ENCODE measurements at regions not wholly inside any gene's neighbourhood (a gene's known extent, or its start where the extent isn't known, plus 50 kb on each side); places are given as distances from the start of the nearest gene placed in this dataset.

DNA sequence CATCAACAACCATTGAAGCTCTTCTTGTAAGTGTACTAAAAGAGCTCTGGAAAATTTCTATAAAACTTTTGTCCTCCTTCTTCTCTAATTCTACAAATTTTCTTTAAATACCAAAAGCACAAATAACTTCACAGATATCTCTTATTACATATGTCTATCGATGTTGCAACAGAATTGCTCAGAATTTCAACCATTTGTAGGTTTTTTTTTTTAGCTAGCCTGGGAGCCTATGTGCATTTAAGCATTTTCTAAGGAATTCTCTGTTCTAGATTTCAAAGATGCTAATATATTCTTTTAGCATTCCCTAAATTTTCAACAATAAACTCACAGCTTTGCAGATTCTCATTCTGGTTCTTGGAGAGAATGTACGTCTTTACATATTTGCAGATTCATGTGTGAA lies 774.3 kb upstream of the NR2F2 start:
- DNase-seq = peak; percentile 61

DNA sequence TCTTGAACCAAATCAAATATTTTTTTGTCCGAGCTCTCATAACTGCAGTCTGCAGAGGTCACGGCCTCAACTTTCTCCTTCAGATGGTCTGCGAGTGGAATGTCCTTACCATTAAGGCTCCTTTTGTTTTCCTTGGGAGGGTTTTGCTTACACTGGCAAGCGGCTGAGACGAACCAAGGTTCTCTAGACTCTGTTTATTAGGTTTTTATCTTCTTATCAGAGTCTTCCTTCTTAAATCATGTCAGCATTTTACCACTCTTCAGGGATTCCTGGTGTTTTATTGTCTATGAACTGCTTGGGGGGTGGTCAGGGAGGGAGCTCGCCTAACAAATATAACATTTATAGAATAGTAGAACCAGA lies 773.7 kb upstream of the NR2F2 start:
- DNase-seq = peak; percentile 73

DNA sequence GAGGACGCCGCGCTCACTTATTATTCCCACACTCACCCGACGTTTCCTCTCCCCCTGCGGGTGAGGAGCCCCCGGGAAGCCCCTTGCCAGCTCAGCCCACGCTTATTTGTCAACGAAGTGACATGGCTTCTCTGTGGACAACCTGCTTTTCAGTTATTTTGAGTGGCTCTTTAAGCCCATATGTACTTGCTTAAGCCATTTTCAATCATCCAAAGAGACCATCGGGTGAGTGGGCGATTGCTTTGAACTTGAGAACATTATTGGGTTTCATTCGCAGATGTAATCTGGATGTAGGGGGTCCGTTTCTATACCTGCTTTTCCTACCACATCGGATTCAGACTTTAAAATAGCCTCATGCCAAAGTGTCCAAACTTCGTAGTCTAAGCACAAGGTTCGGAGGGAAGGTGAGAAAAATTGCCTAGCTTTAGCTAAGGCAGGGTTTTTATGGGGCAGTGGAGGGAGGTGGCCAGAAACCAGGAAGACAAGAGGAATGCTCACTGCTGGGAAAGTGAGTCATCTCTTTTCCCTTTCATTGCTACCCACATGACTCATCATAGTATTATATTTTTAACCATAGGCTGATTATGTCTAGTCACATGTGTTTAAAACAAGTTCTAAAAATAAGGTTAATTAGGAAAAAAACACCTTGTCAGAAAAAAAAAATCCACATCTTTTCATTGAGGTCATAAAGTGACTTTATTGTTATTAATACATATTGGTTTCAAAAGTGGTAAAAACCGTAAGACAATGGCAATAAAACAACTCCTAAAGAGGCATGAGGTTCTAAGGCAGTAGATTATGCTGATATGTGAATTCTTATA lies 773.1 kb upstream of the NR2F2 start:
- peak; percentile 95 for DNase-seq

DNA sequence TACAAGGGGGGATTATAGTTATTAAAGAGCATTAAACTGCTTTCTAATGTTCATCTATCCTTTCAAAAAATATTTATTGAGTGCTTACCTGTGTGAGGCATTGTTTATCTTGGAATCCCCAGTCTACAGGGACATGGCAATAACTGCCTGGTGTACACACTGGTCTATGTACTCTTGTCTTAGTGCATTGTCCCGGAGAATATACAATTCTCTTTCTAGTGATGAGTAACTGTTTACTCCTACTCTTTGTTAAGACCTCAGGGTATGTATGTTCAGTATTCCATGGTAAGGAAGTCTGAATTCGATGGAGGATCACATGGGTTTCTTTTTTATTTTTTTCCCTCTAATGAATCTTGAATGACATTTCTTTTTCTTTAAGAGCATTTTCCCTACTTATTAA lies 772.4 kb upstream of the NR2F2 start:
- DNase-seq = no peak

DNA sequence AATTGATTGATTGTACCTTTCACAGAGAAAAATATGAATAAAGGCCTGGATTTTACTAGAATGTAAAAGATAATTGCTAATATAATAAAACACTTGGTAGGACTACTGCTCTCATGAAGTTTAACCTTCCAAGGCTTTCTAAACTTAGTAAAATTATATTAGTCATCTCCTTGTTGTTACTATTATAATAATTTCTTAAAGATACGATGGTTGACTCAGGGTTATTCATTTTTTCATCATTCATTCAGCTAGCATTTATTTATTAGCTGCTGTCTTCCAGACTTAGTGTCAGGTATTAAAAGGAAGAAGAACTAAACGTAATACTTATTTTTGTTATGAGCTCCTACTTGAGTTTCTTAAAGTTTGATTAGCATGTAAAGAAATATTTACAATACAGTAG lies 771.6 kb upstream of the NR2F2 start:
- no peak for DNase-seq

DNA sequence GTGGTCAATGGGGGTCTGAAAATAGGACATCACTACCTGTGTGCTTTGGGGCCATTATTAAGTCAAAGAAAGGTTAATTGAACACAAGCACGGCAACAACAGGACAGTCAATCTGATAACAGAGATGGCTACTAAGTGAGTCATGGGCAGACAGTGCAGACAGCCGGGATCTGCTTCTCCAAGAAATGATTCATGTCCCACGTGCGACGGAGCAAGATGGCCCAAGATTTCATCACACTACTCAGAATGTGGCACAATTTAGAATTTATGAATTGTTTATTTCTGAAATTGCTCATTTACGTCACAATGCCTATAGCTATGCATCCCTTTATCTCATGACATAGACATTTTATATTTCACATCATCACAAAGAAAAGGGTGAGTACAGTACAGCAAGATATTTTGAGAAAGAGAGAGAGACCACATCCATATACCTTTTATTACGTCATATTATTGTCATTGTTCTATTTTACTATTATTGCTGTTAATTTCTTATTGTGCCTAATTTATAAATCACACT lies 770.6 kb upstream of the NR2F2 start:
- peak; percentile 97 for DNase-seq

DNA sequence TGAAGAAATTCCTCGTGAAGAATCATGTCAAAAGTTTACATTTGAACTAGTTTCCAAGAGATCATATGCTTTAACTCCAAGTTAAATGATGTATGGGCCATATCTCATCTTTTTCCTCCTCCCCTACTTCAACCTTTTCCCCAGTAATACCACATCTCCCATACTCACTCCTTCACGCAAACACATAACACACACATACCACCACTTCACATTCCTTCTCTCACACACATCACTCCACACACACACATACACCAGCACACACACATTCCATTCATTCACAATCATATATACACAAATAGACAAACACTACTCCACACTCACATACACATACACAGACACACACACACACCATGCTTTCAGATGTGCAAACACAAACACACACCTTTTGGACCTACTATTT lies 769.0 kb upstream of the NR2F2 start:
- DNase-seq = peak; percentile 71

DNA sequence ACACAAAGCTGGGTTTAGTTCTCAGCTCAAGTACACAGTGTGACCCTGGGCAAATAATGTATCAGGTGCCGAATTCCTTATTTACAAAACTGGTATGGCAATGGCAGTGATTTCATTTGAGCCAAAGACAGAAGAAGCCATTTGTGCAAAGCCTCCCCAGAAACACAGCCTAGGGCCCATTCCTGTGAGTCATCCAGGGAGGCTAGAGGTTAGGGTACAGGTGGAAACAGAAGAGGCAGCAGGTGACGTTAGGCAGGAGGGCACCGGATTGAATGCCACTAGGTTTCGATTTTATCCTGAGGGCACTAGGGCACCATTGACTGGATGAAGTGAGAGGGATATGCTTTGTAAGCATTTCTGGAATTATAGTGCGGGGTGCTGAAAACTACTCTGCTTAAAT lies 766.9 kb upstream of the NR2F2 start:
- DNase-seq = no peak

DNA sequence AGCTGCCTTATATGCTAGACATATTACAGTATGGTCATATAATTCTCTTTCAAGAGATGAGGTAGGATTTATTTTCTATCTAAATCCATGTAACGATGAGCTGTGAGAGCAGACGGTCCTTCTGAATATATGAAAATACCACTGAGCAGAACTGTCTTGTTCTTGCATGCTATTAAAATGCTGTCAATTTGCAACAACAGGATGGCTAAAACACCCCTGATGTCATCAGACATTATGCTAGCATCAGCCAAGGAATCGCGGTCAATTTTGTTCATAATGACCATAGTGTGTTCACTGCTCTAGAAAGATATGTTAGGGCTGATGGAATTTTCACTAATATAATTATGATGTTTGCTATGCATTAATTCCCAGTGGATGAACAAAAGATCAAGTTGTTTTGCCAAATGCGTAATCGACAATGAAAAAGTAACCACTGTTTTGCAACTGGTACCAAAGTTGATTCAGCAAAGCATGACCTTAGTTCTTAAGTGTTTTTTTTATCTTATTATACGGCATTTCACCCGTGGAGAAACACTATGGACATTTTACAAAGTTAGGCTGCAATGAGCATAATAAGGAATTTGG lies 765.4 kb upstream of the NR2F2 start:
- no peak for DNase-seq

DNA sequence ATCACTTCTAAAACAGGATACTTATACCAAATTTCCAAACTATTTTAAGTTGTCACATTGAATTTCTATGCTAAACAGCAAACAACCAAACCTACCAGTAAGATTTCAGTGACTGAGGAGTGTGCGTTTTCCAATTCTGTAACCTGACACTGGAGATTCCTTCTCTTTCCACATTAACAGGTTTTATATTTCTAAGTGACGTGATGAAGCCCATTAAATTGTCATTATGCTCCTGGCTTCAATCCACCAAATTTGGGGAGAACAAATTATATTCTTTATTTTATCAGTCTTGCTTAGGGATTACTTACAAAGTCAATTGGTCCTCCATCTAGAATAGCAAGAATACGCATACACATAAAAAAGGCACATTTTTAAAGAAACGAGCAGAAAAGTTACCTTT lies 764.8 kb upstream of the NR2F2 start:
- DNase-seq = no peak

DNA sequence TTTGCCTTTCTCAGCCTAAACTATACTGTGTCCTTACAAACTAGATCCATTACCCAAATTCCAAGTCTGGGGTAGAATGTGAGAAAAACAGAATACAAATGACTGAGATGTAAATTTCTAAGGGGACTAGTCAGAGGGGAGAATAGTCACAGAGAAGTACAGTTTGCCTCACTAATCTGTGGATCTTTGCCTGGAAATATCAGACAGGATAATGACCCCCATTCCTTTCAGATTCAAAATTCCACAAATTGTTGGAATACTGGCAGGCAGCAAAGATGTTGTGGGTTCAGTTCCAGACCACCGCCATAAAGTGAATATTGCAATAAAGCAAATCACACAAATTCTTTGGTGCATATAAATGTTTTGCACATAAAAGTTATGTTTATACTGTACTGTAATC lies 762.8 kb upstream of the NR2F2 start:
- peak; percentile 92 for DNase-seq

DNA sequence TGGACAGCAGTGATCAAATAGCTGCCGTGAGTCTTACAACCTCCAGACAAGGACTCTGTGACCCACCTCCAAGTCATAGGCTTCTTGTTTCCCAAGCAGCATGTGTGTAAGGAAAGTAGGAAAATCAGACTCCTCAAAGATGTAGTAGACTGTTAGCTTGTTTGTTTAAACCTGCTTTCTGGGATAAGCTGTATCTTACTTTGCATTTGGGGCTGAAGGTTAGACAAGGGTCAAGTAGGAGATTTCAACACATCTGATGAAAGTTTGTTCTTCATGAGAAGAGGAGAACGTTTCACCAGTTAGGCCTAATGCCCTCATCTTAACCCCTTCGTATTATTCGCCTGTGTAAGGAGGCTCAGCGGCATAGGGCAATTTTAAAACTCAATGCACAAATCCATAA lies 756.4 kb upstream of the NR2F2 start:
- no peak for DNase-seq

DNA sequence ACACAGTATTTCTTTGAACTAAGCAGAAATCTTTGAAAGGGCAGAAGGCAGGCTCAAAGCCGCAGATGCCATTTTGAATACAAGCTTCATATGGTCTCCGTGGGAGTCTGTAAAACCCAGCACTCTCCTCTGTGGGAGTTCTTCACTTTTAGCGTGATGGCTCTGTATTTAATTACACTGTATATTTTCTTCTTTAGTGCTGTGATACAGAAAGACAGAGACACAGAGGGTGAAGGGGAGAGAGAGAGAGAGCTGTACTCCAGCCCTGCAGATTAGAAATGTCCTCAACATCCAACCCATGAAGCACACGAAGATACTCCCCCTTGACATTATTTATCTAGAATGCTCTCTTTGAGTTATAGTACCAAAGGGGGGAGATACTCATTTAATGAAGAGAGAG lies 752.6 kb upstream of the NR2F2 start:
- DNase-seq = no peak

DNA sequence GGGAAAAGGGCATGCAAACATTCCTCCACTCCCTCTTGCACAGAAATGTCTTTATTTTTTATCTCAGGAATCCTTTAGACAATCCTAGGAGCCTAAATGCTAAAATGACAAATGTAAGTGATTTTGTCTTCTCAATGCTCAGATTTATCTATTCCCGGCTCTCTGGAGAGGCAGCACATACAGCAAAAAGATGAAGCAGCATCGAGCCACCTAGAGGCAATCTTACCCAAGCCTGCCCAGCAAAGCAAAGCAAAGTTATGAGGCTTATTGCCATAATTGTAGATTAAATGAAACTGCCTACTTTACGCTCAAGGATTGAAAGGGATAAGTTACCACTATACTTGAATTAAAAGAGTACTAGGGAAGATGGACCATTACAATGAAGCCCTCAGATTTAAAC lies 750.4 kb upstream of the NR2F2 start:
- DNase-seq = no peak

DNA sequence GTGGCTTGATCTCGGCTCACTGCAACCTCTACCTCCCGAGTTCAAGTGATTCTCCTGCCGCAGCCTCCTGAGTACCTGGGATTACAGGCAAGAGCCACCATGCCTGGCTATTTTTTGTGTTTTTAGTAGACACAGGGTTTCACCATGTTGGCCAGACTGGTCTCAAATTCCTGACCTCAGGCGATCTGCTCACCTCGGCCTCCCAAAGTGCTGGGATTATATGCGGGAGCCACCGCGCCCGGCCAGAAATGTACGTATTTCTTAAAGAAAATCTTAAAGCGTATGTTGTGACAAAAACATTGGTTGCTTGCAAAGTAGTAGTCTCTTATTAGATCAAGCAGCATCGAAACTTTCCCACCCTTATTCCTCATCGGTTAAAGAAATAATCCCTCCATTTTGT lies 748.9 kb upstream of the NR2F2 start:
- DNase-seq = no peak

DNA sequence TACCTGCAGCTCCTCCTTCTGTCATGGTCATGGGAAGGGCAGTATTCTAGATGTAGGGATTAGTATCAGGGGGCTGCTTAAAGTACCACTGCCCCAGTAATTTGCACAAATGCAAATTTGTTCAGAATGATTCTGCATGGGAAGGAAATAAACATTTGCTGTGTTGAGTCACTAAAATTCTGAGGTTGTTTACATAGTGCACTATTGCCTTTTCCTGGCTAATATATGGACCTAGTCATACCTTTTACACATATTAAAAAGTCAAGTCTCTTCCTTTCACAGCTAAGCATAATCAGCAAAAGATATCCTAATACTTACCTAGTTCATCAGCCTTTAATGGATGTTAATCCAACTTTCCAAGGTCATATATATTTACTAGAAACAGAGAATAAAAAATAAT lies 746.4 kb upstream of the NR2F2 start:
- DNase-seq = no peak

DNA sequence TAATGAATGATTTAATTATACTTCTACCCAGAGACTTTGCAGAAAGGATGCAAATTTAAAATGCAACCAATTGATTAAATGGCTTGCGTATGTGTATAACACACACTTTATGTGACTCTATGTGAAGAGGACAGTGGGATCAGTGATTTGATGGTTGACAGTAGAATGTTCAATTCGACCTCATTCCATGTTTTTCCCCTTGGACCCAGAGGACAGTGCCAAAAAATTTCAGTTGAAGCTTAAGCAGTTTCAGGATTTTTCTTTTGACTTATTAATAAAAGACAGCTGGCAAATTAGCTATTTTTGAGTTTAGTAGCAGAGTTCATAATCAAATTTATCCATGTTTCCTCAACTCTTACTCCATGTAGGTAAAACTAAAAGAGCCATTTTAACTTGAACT lies 742.4 kb upstream of the NR2F2 start:
- no peak for DNase-seq

DNA sequence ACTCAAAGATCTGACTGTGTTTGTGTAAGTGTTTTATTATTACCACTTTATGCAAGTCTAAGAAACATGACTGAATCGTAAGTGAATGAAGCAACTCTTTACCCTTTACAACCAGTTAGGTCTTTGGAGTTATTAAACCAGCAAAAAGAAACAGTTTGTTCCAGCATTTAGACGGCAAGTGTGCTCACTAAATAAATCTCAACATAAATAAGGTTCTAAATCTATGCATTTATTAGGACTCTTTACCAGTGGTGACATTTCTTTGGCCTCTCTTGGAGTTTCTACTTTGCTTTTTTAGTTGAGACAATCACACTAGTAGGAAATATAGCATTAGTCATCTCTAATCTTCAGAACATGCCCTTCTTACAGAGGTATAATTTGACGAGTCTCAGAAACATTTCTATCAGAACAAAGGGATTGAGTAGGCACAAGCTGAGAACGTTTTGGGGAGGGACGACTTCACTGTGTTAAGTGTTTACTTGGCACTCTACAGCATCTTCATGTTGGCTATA lies 739.9 kb upstream of the NR2F2 start:
- no peak for DNase-seq

DNA sequence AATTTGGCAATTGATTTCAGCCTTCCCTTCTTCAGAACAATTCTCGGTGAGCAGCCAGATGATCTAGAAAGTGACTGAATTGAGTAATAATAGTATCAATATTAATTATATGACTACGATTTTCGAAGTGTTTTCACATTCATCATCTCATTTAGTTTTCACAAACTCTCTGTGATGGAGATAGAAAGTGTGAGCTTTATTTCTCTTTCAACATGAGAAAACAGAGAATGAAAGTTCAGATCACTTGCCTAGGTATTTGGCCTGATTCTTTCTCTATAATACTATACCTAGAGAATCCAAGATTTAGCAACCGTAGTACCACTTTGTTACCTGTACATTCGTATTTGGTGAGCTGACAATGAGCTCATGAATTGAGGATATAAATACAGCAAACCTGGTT lies 739.2 kb upstream of the NR2F2 start:
- DNase-seq = no peak

DNA sequence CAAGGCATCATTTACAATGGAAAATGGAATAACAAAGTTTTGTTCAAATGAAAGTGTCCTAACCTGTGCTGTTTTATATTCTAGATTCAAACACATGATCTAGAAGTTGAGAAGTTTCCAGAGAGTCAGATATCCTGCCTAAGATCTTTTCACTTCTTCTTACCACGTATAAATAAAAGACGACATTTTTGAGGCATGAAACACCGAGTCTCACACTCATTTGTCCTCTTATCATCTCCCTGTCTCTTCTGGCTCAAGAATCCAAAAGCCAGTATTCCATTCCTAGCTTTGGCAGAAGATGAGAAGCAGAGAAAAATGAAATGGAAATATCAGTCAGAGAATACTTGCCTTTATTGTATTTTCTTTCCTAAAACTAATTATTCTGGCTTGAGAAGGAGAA lies 738.6 kb upstream of the NR2F2 start:
- DNase-seq = peak; percentile 25

DNA sequence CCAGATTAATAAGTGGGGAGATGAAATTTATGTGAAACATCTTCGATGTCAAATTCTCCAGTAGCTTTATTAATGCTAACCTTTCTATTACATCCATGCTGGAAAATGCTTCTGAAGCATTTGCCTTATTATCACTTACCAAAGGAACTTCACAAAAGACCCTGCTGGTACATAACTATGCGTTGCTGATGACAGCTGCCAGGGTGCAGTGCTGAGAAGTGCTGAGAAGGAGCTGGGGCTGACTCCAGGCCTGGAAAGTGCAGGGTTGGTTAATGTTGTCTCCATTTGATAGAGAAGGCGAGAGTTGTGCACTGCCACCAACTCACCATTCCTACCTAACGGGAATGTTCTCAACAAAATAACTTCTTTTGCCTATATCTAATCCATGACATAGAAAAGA lies 736.0 kb upstream of the NR2F2 start:
- DNase-seq = no peak

DNA sequence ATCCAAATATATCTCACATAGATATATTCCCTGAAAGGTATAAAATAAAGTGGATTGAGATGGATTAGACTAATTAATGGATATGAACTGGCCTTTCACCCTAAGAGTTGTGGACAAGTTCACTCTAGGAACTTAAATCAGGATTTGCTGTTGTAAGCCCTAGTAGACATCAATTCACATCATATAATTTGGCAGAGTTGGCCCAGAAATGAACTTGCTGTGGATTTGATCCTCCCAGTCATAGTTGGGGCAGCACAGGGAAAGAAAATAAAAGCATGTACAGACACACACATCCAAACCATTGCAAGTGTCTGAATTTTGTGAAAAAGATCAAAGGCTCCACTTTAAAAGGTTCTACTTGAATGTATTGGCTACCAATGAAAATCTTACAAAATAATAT lies 734.7 kb upstream of the NR2F2 start:
- DNase-seq = no peak

DNA sequence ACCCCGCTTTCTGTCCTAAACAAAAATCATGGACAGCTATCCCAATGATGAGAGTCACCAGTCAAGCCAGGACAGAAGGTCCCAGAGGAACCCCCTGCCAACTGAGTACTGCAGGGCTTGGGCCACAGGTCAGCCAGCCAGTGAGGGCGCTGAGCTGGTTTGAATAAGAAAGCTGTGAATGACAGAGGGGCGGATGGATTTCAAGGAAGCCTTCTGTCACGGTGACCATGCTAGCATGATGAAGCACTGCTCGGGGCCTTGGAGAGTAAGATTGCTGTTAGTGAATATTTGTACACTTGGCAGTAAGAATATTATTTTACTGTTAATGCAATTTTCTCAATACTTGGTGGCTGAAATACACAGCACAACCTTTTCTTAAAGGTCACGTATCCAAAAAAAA lies 734.0 kb upstream of the NR2F2 start:
- DNase-seq = no peak

DNA sequence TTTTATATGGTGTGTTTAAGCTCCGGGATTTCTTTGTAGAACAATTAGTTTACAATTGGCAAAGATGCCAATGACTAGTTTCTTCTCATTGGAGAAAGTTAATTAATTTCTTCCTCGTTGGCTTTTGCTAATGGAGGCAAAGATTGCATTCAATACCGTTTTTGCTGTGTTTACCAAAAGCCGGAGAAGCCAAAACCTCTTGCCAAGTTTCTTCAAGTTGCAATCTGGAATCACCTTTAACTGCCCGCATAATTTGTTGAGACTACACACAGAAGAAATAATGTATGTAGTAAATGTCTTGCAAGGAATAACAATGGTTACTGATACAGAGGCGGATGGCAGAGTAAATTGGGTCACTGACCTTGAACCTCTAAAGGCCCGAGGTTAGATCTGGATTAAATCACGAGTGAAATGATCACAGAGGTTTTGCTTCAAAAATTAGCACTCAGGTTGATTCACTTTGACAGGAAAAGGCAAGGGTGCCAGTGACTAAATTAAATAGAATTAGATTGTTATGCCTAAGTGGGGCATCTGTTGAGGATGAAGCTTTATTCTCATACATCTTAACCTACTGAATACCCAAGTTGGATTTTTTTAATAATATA lies 732.1 kb upstream of the NR2F2 start:
- no peak for DNase-seq
